ENCODE measurements at regions not wholly inside any gene's neighbourhood (a gene's known extent, or its start where the extent isn't known, plus 50 kb on each side); places are given as distances from the start of the nearest gene placed in this dataset.

DNA sequence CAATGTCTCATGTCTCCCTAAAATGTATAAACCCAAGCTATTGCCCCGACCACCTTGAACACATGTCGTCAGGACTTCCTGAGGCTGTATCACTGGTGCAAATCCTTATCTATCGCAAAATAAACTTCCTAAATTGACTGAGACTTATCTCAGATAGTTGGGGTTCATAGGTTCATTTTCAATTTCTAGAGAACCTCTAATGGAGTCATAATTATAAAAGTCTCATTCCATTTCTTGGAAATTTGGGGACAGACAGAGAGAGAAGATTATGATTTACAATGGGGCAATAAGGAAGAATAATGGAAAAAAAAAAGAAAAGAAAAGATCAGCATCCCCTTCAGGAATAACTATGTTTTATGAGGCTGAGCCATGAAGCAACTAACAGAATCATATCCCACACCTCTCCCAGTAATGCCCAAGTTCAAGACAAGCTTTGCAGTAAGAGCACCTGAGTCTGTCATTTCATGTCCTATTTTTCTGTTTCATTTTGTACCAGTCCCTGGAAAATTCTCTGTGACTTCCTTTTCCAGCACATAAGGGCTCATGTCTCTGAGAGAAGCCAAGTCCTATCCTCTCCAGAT, 70.0 kb upstream of the ETS2 start:
- TF ChIP-seq, protein P1, sequence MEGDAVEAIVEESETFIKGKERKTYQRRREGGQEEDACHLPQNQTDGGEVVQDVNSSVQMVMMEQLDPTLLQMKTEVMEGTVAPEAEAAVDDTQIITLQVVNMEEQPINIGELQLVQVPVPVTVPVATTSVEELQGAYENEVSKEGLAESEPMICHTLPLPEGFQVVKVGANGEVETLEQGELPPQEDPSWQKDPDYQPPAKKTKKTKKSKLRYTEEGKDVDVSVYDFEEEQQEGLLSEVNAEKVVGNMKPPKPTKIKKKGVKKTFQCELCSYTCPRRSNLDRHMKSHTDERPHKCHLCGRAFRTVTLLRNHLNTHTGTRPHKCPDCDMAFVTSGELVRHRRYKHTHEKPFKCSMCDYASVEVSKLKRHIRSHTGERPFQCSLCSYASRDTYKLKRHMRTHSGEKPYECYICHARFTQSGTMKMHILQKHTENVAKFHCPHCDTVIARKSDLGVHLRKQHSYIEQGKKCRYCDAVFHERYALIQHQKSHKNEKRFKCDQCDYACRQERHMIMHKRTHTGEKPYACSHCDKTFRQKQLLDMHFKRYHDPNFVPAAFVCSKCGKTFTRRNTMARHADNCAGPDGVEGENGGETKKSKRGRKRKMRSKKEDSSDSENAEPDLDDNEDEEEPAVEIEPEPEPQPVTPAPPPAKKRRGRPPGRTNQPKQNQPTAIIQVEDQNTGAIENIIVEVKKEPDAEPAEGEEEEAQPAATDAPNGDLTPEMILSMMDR (conservative IDR thresholded peaks at IDR 0.05), result no peak
- no peak for TF ChIP-seq ZFX (IDR thresholded peaks at IDR 0.05)
- no peak overlapping the region for H3K27ac ChIP-seq

DNA sequence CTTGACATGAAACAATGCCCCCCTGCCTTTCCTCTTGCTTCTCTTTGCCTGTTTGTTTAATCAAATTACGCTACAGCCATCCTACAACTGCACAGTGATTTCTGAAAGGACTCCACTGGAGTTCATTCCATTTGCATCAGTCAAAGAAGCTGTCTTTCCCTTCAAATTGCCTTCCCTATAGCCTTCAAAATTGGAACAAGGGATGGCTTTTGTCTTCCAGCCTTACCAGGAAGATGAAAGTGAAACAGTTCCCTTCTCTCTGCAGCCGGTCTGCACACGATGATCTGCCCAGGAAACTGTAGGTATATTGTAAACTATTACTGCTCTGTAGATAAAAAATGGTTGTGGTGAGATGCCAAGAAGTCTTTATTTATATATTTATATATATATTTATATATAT, 65.6 kb upstream of the ETS2 start:
- H3K27ac ChIP-seq, result no peak overlapping the region
- TF ChIP-seq ZFX (IDR thresholded peaks at IDR 0.05), result no peak
- TF ChIP-seq, protein P1 (conservative IDR thresholded peaks at IDR 0.05), result no peak

DNA sequence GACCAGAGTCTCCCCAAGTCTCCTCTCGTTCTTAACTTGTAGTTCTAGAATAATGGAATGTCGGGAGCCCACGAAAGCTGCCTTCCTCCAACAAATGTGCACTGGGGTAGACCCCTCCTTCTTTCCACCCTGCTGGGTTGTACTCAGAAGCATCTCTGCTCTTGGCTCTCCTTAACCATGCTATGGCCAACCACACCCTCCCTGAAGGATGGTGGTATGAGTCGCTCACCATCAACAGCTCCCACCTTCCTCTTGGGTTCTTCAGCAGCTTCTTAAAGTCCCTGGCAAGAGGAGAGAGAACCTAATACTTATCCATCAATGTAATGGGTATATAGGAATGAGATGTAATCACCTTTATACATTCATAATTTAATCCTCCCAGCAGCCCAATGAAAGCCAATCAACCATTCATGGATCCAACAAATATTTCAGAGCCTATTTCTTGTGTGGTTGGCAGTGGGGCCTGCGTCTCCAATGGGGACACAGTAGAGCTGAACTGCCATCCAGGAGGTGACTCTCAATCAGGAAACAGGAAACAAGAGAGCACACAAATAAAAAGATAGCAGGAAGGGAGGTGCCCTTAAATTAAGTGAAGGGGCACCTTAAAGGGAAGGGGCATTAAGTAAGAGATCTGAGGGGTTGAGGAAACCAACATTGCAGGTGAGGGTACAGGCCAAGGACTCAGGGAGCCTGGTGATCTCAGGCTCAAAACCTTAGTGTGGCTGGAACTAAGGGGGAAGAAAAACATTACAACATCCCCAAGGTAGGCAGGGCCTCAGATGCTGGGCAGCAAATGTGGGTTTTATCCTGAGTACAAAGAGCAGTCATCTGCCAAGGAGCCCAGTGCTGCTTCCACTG, 64.4 kb upstream of the ETS2 start:
- TF ChIP-seq ZFX (IDR thresholded peaks at IDR 0.05), result no peak
- TF ChIP-seq, protein P1 (conservative IDR thresholded peaks at IDR 0.05), result no peak
- H3K27ac ChIP-seq, result no peak overlapping the region

DNA sequence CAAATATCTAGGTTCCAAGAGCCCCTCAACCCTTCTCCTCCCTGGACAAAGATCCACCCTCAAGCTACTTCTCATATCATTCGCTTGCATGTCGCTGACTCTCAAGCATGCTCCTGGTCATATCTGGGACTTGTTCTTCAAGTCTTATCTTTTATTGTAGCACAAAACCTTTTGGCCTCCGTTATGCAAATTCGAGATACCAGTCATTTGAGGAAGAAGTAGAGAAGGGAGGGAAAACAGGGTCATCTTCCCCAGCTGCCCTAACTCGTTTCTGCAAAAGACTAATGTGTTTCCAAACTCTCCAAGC, 63.8 kb upstream of the ETS2 start:
- TF ChIP-seq ZFX (IDR thresholded peaks at IDR 0.05), result no peak
- TF ChIP-seq, protein P1 (conservative IDR thresholded peaks at IDR 0.05), result no peak
- H3K27ac ChIP-seq, result no peak overlapping the region

DNA sequence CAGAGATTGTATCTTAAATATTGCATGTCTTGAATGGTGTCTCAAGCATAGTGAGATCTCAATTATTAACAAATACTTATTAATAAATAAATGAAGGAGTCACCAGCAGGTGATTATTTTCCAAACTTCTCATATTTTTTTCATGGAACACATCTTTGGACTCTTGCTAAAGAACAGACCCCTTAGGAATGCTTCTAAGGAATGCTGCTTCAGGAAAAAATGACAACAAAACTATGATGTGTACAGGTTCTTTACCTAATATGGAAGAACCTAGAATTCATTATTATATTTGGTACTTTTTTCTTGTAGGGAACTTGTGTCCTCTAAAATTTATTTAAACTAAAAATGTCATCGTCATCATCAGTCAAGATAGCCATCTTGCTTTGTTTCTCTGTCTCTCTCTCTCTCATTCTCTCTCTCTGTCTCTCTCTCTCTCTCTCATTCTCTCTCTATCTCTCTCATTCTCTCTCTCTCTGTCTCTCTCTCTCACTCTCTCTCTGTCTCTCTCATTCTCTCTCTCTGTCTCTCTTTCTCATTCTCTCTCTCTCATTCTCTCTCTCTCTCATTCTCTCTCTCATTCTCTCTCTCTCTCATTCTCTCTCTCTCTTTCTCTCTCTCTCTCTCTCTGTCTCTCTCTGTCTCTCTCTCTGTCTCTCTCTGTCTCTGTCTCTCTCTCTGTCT, 63.0 kb upstream of the ETS2 start:
- no peak overlapping the region for H3K27ac ChIP-seq
- no peak for TF ChIP-seq ZFX (IDR thresholded peaks at IDR 0.05)
- TF ChIP-seq, protein P1 (conservative IDR thresholded peaks at IDR 0.05), result no peak

DNA sequence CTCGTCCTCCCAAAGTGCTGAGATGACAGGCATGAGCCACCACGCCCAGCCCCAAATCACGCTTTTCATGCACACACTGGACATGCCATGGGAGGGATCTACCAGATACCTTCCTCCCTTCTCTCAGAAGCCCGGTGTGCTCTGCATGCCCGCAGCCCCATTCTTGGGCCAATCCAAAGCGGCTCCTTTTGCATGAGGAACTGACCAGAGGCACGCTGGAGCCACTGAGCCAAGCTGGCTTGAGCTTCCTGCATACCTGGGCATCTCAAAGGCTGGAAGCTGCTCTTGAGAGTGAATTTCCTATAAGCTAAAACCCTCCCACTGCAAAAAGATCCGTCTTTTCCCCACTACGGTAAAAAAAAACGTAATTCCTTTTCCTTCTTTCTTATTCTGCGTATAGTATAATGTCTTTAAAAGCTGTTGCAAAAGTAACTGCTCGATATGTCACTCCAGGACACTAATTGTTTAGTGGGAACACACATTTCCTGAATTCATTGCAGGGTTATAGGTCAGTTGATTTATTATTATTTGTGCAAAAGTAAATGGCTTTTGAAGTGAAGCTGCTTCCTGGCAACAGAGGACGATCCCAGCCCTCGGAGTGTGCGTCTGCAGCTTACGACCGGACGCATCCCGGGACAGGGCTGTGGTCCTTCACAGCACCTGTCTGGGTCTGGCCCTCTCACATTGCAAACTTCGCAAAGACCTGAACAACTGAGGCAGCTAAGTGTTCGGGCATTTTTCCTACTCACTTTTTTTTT, 61.8 kb upstream of the ETS2 start:
- TF ChIP-seq, protein P1 (conservative IDR thresholded peaks at IDR 0.05), result no peak
- no peak for TF ChIP-seq ZFX (IDR thresholded peaks at IDR 0.05)
- H3K27ac ChIP-seq, result no peak overlapping the region
